B cell (primary cell): ENCODE measurements at regions not wholly inside any gene's neighbourhood (a gene's known extent, or its start where the extent isn't known, plus 50 kb on each side); places are given as distances from the start of the nearest gene placed in this dataset.

ENCODE experiments used
- ATAC-seq: fragments of 200-7000 bp; cut with Tn5 transposase; one replicate; pipeline ENCODE4 v1.10.0; 2021; ENCODE audit warnings: low read depth, mild to moderate bottlenecking, moderate number of reproducible peaks, moderate library complexity
- CTCF ChIA-PET: fragments of 350-600 bp; sonication (Branson Sonifier 250); formaldehyde crosslinking; loops from one replicate; lab custom pipeline; 2021; ENCODE audit warnings: antibody characterized with exemption, inconsistent platforms; lab: Charles Lee
- POLR2A ChIA-PET: fragments of 350-600 bp; sonication (Branson Sonifier 250); formaldehyde crosslinking; loops from one replicate; lab custom pipeline; 2021; ENCODE audit warnings: antibody characterized with exemption; lab: Charles Lee
- DNase-seq: peaks from one replicate; pipeline ENCODE4 v3.0.0; 2013
- H2AFZ ChIP-seq: 2 replicates; pipeline ENCODE4 v1.6.1; 2012; ENCODE audit warnings: mild to moderate bottlenecking, low read depth, low read length; ENCODE audit not compliant: insufficient read depth, poor library complexity, severe bottlenecking
- H3K27ac ChIP-seq, 2 donors: 1 replicate in 1 of 2; 2 replicates in 1 of 2; pipeline ENCODE4 v1.5.1; 2012 to 2013; ENCODE audit warnings: low read length in 2 of 2, mild to moderate bottlenecking in 2 of 2, moderate library complexity in 1 of 2
- H3K27me3 ChIP-seq, 4 experiments: fragments of 200-600 bp in 1 of 4; sonication (generic) in 1 of 4; replicated peaks in 1 of 4; 1 replicate in 2 of 4; 2 replicates in 2 of 4; pipeline versions ENCODE4 v1.6.1 to v1.7.0; 2013 to 2016; ENCODE audit warnings: low read length in 3 of 4, mild to moderate bottlenecking in 2 of 4, mixed read lengths in 1 of 4, moderate library complexity in 1 of 4; ENCODE audit not compliant: insufficient read depth in 4 of 4, control insufficient read depth in 3 of 4; ENCODE audit errors: control extremely low read depth in 1 of 4
- H3K36me3 ChIP-seq, 2 experiments: replicated peaks in 1 of 2; 1 replicate in 1 of 2; 2 replicates in 1 of 2; pipeline versions ENCODE4 v1.6.1 to v1.7.1; 2013; ENCODE audit warnings: low read length in 1 of 2; ENCODE audit not compliant: insufficient read depth in 2 of 2, control insufficient read depth in 1 of 2; ENCODE audit errors: control extremely low read depth in 1 of 2, extremely low read depth in 1 of 2
- H3K4me1 ChIP-seq, 2 donors: fragments of 200-600 bp in 1 of 2; sonication (generic) in 1 of 2; 1 replicate in 1 of 2; 2 replicates in 1 of 2; pipeline versions ENCODE4 v1.5.1 to v1.6.1; 2013 to 2017; ENCODE audit warnings: low read length in 2 of 2; ENCODE audit not compliant: control insufficient read depth in 2 of 2, insufficient read depth in 2 of 2
- H3K4me2 ChIP-seq: replicated peaks from 2 replicates; pipeline ENCODE3; 2012; ENCODE audit warnings: mild to moderate bottlenecking, low read depth, low read length; ENCODE audit not compliant: poor library complexity, severe bottlenecking
- H3K4me3 ChIP-seq, 5 experiments: fragments of 200-600 bp in 1 of 5; sonication (generic) in 1 of 5; 1 replicate in 3 of 5; 2 replicates in 2 of 5; pipeline versions ENCODE4 v1.5.1 to v1.7.0; 2011 to 2016; ENCODE audit warnings: low read length in 4 of 5, mild to moderate bottlenecking in 4 of 5, low read depth in 2 of 5, control low read depth in 1 of 5, moderate library complexity in 1 of 5; ENCODE audit not compliant: insufficient read depth in 1 of 5; ENCODE audit errors: control extremely low read depth in 1 of 5, extremely low read depth in 1 of 5
- H3K79me2 ChIP-seq: fragments of 200-600 bp; sonication (generic); one replicate; pipeline ENCODE4 v1.6.0; 2016; ENCODE audit warnings: low read length; ENCODE audit not compliant: control insufficient read depth, insufficient read depth
- H3K9ac ChIP-seq: fragments of 200-600 bp; sonication (generic); 2 replicates; pipeline ENCODE4 v1.6.1; 2017; ENCODE audit warnings: mild to moderate bottlenecking, low read length, moderate library complexity
- H3K9me3 ChIP-seq, 3 donors: one replicate each; pipeline versions ENCODE4 v1.6.1 to v1.7.1; 2013; ENCODE audit warnings: low read length in 2 of 3; ENCODE audit not compliant: control insufficient read depth in 2 of 3, insufficient read depth in 1 of 3; ENCODE audit errors: control extremely low read depth in 1 of 3
- H4K20me1 ChIP-seq: 2 replicates; pipeline ENCODE4 v1.6.0; 2012; ENCODE audit warnings: mild to moderate bottlenecking, low read length; ENCODE audit not compliant: insufficient read depth, control insufficient read depth, poor library complexity, severe bottlenecking
- H3K27ac Mint-ChIP-seq: one replicate; pipeline ENCODE4 v1.8.0; 2021; ENCODE audit warnings: mixed read lengths
- H3K27me3 Mint-ChIP-seq: one replicate; pipeline ENCODE4 v1.8.0; 2021; ENCODE audit warnings: mixed read lengths
- H3K4me1 Mint-ChIP-seq: one replicate; pipeline ENCODE4 v1.8.0; 2021; ENCODE audit warnings: mixed read lengths
- H3K4me3 Mint-ChIP-seq: one replicate; pipeline ENCODE4 v1.8.0; 2021; ENCODE audit warnings: mixed read lengths
- H3K9me3 Mint-ChIP-seq: one replicate; pipeline ENCODE4 v1.8.0; 2022; ENCODE audit warnings: mixed read lengths; ENCODE audit not compliant: insufficient read depth
- EZH2 ChIP-seq: IDR thresholded peaks from 2 replicates; pipeline ENCODE4 v1.6.1; 2012; ENCODE audit warnings: borderline replicate concordance, low read depth, mild to moderate bottlenecking, moderate library complexity, low read length; ENCODE audit not compliant: insufficient read depth, poor library complexity, severe bottlenecking
- WGBS: methylation state at CpG from one replicate; pipeline ENCODE4 v1.1.5; 2013; ENCODE audit warnings: missing lambda C conversion rate; ENCODE audit not compliant: insufficient coverage; 5-methylcytosine and 5-hydroxymethylcytosine counted together
- intact Hi-C: fragments of 100-400 bp; cut with micrococcal nuclease; formaldehyde crosslinking; loops from one replicate; pipeline ENCODE4 v1.10.0; 2022
- TF ChIP-seq, protein P1 (sequence below): fragments of 200-600 bp; IDR thresholded peaks from one replicate; pipeline ENCODE4 v1.8.0; 2022; ENCODE audit warnings: antibody characterized with exemption, mild to moderate bottlenecking

DNA sequence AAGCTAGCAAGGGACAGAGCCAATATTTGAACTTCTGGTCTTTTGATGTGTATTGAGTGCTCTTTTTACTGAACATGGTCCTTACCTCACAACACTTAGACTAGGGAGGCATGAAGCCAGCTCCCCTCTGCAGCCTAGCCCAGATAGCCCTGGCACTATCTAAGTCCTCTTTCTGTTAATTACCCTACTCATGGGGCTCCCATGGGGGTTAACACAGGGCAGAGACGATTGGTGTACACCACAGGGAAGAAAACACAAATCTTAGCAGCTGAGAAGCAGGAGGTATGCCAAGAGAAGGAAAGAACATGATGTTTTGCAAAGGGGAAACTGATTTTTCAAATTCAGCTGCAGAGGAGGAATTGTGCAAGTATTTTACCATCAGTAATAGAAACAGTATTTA is 383.8 kb downstream of the TMEM232 start:
- no peak overlapping the region for H3K27ac Mint-ChIP-seq
- H3K4me1 Mint-ChIP-seq: no peaks in the 10 kb centered on the region
- no peak overlapping the region for H3K4me2 ChIP-seq
- H3K4me3 Mint-ChIP-seq: no peak overlapping the region
- no peaks in the 10 kb centered on the region for H3K4me1 ChIP-seq
- no peaks in the 10 kb centered on the region for H3K36me3 ChIP-seq
- ChIA-PET CTCF (no interaction called here), POLR2A (no interaction called here)
- no peaks in the 10 kb centered on the region for H3K27me3 ChIP-seq
- TF ChIP-seq, protein P1, sequence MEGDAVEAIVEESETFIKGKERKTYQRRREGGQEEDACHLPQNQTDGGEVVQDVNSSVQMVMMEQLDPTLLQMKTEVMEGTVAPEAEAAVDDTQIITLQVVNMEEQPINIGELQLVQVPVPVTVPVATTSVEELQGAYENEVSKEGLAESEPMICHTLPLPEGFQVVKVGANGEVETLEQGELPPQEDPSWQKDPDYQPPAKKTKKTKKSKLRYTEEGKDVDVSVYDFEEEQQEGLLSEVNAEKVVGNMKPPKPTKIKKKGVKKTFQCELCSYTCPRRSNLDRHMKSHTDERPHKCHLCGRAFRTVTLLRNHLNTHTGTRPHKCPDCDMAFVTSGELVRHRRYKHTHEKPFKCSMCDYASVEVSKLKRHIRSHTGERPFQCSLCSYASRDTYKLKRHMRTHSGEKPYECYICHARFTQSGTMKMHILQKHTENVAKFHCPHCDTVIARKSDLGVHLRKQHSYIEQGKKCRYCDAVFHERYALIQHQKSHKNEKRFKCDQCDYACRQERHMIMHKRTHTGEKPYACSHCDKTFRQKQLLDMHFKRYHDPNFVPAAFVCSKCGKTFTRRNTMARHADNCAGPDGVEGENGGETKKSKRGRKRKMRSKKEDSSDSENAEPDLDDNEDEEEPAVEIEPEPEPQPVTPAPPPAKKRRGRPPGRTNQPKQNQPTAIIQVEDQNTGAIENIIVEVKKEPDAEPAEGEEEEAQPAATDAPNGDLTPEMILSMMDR: no peak
- no peak for TF ChIP-seq EZH2
- ATAC-seq (no peak), DNase-seq (no peak)
- H4K20me1 ChIP-seq: no peaks in the 10 kb centered on the region
- no peak overlapping the region for H3K9ac ChIP-seq
- H3K9me3 ChIP-seq: no peaks in the 10 kb centered on the region
- no peaks in the 10 kb centered on the region for H3K9me3 Mint-ChIP-seq
- H3K4me3 ChIP-seq: no peak overlapping the region
- no peak overlapping the region for H2AFZ ChIP-seq
- intact Hi-C loops: no loop called here
- no peaks in the 10 kb centered on the region for H3K27me3 Mint-ChIP-seq
- no peaks in the 10 kb centered on the region for H3K79me2 ChIP-seq
- H3K27ac ChIP-seq: no peak overlapping the region
- WGBS: 40% methylated on average over 1 of the region's 1 CpG

DNA sequence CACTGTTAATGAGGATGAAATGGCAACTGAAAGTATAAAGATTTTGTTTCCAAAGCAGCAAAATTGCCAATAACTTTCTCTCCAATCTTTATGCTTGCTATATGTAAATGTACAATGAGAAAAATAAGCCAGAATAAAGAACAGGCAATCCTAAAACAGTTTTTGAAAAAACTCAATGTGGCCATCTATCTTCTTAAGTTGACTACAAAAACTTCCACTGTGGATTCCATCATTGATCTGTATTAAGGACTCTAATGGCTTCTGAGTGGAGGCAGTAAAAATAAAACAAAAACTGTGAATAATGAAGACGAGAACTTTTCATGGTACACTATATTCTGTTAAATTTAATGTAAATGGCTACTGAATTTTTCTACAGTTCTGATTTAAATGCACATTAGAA is 382.9 kb downstream of the TMEM232 start:
- no peaks in the 10 kb centered on the region for H3K9me3 Mint-ChIP-seq
- H3K9ac ChIP-seq: no peak overlapping the region
- no peaks in the 10 kb centered on the region for H3K27me3 Mint-ChIP-seq
- H3K79me2 ChIP-seq: no peaks in the 10 kb centered on the region
- no peak overlapping the region for H3K4me3 Mint-ChIP-seq
- no peaks in the 10 kb centered on the region for H3K4me1 ChIP-seq
- no peaks in the 10 kb centered on the region for H3K36me3 ChIP-seq
- H2AFZ ChIP-seq: no peak overlapping the region
- H3K27ac ChIP-seq: no peak overlapping the region
- H3K4me3 ChIP-seq: no peak overlapping the region
- POLR2A ChIA-PET: no interaction called here
- H3K27ac Mint-ChIP-seq: no peak overlapping the region
- no peaks in the 10 kb centered on the region for H3K9me3 ChIP-seq
- intact Hi-C loops: no loop called here
- ATAC-seq: no peak
- no peak for DNase-seq
- no peak overlapping the region for H3K4me2 ChIP-seq
- no peaks in the 10 kb centered on the region for H3K4me1 Mint-ChIP-seq
- no CpG with 5 or more reads among the region's 1 CpG for WGBS
- H4K20me1 ChIP-seq: no peaks in the 10 kb centered on the region
- TF ChIP-seq EZH2: no peak
- TF ChIP-seq, protein P1: no peak
- H3K27me3 ChIP-seq: no peaks in the 10 kb centered on the region
- CTCF ChIA-PET: no interaction called here
